ENCODE measurements at regions not wholly inside any gene's neighbourhood (a gene's known extent, or its start where the extent isn't known, plus 50 kb on each side); places are given as distances from the start of the nearest gene placed in this dataset.
"Not testable (repeated sequence)": the region's sequence is repeated elsewhere in the genome, so short reads cannot be mapped to it uniquely, and the experiment has no call there.

DNA sequence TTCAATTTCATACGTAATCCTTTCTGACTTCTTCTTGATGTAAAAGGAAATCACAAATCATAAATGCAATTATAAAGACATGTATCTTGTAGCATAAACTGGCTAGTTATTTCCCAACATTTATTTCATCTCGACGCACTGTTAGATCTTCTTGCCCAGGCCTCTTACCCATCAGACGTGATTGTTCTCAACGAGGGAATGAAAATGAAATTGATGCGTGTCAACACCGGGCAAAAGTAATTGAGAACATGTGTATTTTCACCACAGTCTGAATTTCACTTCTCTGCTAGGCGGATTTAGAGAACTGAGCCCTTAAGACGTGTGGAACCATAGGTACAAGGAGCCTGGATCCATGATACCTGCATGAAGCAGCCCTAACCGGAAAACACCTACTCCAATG, 519.7 kb downstream of the KCNT2 start:
- DNase-seq = no peak

DNA sequence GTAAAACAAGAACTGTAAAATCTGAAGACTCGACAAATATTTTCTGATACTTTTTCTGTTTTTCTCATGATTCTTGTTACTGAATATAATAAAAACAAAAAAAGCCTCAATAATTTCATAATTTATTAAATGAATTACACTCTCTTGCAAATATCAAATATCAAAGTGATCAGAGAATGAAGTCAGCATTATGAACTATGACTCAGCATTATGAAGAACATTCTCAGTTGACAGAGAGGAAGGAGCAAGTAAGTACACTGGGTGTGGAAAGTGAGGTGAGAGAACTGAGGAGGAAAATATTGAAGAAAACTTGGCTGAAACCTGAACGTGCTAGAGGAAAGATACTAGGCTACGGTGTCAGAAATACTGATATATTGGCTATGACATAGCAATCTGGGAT, 529.5 kb downstream of the KCNT2 start:
- DNase-seq = no peak

DNA sequence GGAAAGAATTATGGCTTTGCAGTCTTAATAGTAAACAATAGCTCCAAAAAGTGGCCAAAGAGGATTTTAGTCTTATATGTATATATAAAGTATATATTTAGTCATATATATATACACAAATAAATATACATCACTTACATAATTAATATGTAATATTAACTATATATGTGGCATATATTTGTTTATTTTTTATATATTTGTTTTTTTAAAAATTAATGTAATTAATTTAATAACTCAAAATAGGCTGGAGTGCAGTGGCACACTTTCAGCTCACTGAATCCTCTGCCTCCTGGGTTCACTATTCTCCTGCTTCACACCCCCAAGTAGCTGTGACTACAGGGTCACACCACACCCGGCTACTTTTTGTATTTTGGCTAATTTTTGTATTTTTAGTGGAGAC, 532.6 kb downstream of the KCNT2 start:
- DNase-seq = no peak

DNA sequence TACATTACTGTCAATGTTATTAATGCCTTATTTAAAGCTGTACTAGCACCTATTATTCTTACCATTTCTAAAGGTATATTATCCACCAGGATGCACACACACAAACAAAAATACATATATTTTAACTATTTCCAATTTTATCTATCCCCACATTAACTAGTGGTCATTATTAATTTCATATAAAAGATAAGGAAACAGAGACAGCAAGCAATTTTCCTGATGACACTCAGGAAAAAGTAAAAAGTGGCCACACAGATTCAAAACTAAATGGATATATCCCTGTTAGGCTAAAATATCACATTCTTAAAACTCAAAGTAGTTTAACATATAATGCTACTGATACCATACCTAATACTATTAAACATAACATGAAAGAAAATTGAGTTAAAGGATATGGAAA, 534.1 kb downstream of the KCNT2 start:
- no peak for DNase-seq

DNA sequence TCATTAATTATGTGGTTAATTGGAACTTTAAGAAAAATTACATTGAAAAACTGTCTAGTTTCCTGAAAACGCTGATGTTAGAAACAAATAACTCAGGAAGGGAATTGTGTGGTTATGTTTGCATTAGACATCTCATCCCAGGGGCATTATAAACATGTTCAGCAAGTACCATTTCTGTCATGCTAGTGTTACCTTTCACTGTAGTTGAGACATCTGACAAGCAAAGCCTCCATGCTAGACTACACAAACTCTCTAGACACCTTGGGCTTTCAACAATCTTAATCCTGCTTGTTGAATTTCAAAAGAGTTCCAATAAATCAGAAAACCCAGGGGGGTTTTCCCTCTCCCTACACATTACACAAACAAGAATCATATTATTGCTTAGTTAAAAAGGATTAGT, 536.8 kb downstream of the KCNT2 start:
- no peak for DNase-seq

DNA sequence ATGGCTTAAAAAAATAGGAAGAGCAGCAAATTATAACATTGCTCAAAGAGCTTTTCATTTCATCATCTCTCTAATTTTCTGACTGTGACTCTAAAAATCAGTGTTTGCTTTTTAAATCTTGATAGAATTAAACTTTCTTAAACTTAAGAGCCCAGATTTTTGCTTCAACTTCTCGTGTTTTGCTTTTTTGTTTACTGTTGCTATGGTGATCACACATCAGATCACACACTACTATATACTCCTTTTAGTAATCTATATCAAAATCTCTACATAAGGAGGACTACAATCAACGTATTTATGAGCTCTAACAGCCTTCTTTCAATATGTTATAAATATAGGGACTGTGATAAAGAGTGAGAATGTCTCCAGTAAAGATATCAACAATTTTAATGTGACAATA, 537.3 kb downstream of the KCNT2 start:
- DNase-seq = no peak

DNA sequence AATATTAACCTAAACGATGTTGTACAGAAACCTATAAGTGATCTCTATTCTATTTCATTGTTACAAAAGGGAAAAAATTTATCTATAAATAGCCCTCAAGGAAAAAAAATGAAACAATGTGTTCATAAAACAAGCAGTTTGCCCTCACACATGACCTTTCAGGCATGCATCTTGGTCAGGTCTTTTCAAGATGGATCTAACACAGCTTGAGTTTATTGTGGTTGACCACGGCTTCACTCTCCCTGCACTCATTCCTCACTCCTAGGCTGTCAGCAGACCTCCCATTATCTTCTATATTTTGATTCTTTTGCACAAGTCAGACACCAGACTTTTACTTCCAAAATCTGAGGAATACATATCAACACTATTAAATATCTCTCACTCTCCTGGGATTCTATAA, 544.3 kb downstream of the KCNT2 start:
- no peak for DNase-seq

DNA sequence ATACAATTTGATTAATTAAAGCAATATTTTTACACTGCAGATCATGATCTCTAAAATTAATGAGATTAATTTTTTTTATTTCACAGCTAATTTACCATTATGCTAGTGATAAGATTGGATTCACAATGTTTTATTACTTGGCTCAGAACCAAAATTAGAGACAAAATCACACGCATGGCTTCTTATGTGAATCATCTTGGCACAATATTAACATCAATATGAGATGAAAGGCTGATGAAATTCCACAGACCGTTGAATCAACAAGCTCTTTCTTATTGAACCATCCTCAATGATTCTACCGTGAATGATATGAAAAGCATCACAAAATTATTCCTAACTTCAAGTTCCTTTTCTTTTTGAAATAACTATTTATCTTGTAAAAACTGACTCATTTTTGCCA, 544.9 kb downstream of the KCNT2 start:
- DNase-seq = no peak

DNA sequence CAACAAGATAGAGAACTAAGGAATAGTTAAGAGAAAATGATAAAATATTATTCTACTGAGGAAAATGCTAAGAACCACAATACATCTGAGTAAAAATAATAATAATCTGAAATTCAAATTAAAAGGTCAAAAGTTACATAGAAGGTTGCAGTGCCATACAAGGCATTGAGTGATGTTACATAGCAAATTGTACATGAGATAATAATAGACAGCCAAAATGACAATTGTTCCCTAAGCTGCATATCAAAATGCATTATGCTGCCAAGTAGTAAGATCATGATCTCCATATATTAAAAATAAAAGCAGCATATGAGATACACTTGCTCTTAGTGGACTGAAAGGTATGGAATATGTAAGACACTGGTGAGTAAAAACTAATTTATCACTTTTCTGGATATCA, 547.7 kb downstream of the KCNT2 start:
- no peak for DNase-seq

DNA sequence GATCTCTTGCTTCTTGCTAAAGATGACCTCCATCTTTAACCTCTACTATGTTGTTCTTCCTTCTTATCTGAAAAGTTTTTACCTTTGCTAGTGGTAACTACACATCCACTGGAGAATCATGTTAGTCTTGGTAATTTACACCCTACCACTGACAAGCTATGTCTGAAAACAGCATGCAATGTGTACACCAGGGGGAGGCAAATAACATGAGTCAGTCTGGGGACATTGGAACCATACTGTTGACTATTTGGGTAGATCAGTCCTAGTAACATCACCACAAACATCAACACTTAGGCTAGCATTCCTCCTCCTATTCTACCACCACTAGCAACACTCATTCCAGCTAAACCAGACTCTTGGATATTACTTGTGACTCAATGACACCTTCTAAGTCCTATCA, 549.0 kb downstream of the KCNT2 start:
- no peak for DNase-seq

DNA sequence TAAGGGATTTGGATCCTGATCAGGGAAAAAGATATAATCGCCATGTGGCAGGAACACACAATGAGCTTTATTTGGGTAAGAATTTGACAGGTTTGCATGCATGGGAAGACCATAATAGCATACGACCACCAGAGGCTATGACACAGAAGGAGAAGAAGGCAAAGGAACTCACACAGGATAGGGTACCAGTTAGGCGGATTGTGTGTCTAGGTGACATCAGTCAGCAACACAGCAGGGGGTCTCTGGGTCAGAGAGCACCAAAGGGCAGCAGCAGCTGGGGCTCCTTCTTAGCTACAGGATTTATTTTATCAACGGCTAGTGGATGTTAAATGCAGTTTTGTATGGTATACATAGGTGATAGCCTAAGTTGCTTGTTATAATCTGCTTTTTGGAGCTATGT, 551.3 kb downstream of the KCNT2 start:
- DNase-seq = no peak

DNA sequence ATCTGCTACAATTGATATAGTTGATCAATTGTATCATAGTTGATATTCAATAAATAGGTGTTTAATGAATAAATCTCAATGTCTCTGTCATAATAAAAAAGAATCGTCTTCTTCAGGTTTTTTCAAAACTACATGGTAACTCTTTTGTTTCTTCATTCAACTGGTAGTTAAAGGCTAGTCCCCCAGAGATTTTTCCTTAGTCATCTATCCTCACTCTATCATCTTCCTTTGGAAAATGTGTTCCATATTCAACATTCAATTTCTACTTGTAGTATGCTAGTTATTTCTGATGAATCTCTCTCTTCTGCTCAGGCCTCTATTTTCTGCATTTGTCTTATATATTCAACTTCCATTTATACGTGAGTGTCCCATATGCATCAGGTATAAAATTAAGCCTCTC, 558.8 kb downstream of the KCNT2 start:
- DNase-seq = no peak

DNA sequence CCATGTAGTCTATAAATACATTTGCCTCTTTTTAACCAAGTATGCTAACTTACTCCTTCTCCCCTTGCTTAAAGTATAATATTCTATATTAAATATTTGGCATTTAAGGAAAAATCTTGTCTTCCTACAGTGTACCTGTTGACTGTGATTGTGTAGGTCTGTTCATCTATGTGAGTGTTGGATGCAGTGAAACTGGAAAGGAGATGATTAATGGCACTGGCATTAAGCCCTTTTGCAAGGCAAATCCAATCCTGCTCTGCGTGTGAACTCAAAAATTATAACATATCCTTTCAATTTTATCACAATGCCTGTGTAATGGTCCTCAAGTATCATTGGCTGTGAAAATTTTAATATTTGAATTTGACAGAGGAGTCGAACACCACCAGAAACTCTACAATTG, 565.0 kb downstream of the KCNT2 start:
- no peak for DNase-seq

DNA sequence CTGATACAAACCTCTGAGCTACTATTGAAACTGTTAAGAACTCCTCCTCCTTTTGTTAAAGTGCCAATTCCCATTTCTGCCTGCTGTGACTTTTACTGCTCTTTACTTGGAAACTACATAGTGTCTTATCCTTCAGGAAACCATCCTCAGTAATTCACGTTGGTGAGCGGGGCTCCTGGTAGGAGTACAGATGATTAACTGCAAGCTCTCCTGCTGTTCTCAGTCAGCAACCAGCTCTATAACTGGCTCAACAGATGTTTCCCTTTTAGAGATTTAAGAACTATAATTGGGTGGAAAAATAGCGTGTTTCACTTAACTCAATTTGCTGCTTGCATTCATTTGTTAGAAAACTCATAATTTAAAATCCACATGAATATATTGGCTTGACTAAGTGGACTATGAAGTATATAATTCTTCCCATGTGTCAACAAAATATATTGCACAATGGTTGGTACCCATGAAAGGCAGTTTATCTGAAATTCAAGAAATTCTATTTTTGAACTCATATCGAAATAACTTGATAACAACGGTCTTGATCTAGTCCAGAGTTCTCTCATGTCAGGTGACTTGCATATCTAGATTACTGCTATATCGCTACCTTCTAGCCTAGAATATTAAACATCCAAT, 574.0 kb downstream of the KCNT2 start:
- no peak for DNase-seq

DNA sequence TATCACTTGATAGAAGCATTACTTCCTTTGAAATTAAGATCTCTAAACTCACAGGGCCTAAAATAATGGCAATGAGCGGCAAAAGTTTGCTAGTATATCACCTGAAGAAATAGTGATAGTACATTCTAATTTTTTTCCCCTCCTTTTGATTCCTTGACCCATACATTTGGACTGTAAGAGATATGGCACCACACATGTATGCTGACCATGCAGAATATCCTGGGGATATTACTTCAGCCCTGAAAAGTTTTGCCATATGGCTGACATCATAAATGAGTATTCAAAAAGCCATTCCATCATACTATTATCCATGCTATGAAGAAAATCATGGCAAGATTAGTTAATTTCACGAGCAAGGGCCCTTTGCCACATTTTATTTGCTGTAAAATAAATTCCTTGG, 576.9 kb downstream of the KCNT2 start:
- DNase-seq = not testable (repeated sequence)

DNA sequence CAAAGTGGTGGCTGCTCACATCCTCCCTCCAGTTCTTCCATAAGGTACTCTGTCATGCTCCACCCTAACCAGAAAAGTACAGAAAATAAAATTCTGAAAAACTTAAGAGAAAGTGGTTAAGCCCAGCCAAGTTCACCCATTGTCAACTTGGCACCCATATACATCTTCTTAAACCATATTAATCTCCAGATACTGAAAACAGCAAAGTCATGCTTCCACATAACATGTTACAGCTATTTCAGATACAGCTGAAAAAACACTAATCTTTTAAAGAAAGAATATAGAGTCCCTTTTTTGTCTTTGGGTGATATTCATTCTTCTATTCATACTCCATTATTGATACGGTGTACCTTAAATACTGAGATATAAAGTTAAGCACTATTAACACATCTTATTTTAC, 577.8 kb downstream of the KCNT2 start:
- no peak for DNase-seq

DNA sequence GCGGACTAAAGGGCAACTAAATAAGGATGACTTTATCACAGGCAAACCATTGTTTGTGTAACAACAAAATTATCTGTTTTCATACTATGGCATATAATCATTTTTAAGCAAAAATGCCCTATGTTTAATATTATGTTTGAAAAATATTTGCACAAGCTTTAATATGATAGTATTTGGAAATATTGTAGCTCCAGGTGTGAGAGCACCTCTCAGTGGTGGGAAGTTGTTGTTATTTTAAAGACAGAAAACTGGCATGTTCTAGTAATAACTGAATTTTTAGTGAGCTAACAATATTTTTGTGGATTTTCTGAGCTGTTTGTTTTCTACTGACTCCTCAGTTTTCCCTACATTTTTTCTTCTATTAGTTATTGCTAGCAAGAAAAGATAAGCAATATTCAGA, 578.8 kb downstream of the KCNT2 start:
- no peak for DNase-seq

DNA sequence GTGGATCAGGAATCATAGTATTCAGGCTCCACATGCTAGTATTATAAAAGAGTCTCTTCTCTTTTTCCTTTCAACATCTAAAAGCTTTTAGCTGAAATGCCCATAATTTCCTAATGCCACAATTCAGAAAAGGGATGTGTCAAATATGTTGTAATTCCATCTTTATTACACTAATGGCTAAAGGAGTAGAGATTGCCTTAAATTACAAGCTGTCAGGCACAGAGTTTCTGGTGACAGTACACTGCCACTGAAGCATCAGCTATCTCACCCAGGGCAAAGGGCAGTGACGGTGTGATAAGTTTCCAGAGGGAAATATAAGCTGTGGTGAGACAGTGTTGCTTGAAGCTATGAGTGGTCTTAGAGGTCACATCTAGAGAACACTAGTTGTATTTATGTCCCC, 581.1 kb downstream of the KCNT2 start:
- no peak for DNase-seq

DNA sequence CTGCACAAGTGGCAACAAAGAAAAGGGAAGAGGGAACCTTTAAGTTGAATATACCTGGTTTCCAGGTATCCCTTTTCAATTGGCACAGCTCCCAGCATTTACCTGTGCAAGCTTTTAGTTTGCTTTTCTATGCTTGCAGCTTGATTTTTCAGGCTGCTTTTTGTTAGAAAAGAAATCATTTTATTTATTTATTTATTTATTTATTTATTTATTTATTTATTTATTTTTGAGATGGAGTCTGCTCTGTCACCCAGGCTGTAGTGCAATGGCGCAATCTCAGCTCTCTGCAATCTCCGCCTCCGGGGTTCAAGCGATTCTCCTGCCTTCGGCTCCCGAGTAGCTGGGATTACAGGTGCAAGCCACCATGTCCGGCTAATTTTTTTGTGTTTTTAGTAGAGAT, 587.1 kb downstream of the KCNT2 start:
- not testable (repeated sequence) for DNase-seq

DNA sequence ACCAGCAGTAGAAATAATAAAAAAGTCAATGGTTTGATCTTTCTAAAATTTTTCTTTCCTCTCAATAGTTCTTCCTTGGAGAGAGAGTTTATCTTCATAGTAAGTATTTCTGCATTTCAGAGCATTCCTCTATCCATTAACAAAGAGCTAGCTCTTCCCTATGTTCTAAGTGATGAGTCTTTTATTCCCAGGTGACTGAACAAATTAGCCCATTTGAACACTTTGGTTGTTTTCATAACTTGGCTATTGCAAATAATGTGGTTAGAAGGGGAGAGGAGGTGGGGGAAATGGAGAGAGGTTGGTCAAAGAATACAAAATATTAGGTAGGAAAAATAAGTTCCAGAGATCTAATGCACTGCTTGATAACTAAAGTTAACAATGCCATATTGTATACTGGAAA, 598.9 kb downstream of the KCNT2 start:
- no peak for DNase-seq

DNA sequence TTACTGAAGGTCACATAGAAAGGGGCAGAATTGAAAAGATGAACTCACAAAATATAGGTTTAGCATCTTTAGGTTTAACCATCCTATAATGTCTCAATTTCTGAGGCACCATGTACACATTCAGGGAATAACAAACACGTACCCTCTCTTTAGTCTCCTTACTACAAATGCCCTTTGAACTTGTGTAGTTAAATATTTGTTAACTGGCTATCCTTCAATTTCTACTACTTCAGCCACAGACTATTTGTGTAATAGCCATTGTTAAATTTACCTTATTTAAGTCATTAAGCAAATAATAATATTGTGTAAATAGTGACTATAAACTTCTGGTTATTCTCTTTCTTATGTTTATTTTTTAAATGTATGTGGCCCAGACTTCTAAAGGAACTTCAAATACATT, 600.5 kb downstream of the KCNT2 start:
- DNase-seq = no peak

DNA sequence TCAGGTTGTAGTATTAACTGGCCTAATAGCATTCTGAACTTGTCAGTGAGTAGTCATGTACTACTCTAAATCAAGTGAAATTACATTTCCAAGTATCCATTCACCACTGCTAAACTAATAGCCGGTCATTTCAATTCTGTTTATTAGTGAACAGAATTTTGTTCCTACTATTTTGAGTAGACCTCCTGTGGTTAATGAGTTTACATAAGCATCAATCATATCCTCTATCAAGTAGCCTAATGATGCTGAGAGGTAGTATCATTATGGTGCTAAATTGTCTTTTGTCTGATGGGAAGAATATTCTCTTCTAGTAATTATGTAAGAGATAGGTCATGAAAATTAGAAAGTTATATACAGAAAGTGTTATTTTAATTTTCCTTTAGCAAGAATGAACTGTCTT, 602.8 kb downstream of the KCNT2 start:
- no peak for DNase-seq

DNA sequence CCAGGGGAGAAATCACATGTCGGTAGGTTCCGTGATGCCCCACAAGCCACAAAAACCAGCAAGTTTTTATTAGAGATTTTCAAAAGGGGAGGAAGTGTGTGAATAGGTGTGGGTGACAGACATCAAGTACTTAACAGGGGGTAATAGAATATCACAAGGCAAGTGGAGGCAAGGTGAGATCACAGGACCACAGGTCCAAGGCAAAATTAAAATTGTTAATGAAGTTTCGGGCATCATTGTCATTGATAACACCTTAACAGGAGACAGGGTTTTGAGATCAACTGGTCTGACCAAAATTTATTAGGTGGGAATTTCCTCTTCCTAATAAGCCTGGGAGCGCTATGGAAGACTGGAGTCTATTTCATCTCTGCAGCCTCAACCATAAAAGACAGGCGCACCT, 603.9 kb downstream of the KCNT2 start:
- not testable (repeated sequence) for DNase-seq

DNA sequence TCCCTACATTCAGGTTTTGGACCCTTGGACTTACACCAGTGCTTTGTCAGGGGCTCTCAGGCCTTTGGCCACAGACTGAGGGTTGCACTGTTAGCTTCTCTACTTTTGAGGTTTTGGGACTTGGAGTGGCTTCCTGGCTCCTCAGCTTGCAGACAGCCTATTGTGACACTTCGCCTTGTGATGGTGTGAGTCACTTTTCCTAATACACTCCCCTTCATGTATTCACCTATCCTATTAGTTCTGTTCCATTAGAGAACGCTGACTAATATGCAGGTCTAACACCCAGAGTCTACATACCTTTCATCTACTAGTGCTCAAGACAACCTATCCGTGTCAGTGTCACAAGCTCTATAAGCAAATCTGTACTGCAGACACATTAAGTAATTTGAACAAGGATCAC, 605.3 kb downstream of the KCNT2 start:
- no peak for DNase-seq

DNA sequence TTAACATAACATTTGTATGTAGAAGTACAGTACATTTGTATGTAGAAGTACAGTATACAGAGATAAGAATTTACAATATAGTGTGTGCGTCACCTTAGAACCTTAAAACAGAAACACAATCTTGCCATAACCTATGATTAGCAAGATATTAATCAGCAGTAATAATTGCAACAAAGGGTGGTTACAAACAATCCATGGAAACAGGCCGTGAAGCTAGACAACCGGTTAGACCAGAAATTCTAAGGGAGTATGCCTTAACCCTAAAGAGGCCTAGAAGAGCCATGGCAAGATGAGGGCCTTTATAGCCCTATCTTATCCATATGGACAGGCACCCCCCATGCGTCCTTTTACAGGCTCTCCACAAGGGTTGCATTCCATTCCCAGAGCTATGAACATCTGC, 605.9 kb downstream of the KCNT2 start:
- not testable (repeated sequence) for DNase-seq

DNA sequence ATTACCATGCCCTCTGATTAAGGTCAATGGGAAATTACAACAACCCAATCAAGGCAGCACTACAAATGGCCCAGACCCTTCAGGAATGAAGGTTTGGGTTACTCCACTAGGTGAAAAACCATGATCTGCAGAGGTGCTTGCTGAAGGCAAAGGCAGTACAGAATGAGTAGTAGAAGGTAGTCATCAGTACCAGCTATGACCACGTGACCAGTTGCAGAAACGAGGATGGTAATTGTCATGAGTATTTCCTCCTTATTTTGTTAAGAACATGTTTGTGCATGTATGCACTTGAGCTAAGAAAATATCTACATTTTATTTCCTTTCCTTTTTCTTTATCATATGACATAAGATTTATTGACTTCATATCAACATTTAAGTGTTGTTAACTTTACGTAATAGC, 607.1 kb downstream of the KCNT2 start:
- no peak for DNase-seq

All from T1000 (cell line).